Hepatocyte (in vitro differentiated cells): ENCODE measurements at regions not wholly inside any gene's neighbourhood (a gene's known extent, or its start where the extent isn't known, plus 50 kb on each side); places are given as distances from the start of the nearest gene placed in this dataset.

Experiments used
- CTCF ChIP-seq: fragments of 200-600 bp; sonication (generic); IDR thresholded peaks from 2 replicates; pipeline ENCODE4 v1.5.1; 2016; ENCODE audit warnings: antibody characterized with exemption, mild to moderate bottlenecking; ENCODE audit not compliant: poor library complexity
- EZH2 ChIP-seq: fragments of 200-600 bp; sonication (generic); IDR thresholded peaks from 2 replicates; pipeline ENCODE4 v1.6.1; 2016; ENCODE audit warnings: antibody characterized with exemption, mild to moderate bottlenecking, borderline replicate concordance
- EZH2phosphoT487 ChIP-seq: fragments of 200-600 bp; sonication (generic); IDR thresholded peaks from one replicate; pipeline ENCODE4 v1.6.1; 2018; ENCODE audit warnings: antibody characterized with exemption, mild to moderate bottlenecking, low read depth, moderate library complexity; ENCODE audit not compliant: unreplicated experiment, severe bottlenecking

DNA sequence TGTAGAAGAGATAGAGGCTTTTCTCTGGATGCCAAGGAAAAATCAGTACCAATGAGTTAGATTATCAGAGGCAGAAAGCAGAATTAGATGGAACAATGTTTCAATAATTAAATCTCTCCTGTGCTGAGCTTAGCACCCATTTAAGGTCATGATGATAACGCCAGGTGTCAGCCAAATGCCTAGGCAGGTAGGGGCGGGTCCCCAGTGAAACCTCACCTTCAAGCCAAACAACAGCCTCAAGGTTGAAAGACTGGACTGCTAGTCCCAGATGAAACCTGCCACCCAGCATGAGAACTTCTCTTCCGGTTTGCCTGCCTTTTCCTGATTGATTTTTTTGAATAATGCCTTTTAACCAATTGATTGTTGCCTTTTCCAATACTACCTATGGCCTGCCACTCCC lies 363.0 kb downstream of the PLOD2 start:
- TF ChIP-seq CTCF (no peak), EZH2phosphoT487 (no peak), EZH2 (no peak)
